Dendritic cell treated with granulocyte-macrophage colony-stimulating factor and Interleukin-4, amounts not matched to agents 40 ng/mL and 50 ng/mL, for 4 days (primary cell): ENCODE measurements at regions not wholly inside any gene's neighbourhood (a gene's known extent, or its start where the extent isn't known, plus 50 kb on each side); places are given as distances from the start of the nearest gene placed in this dataset.
"Not testable (repeated sequence)": the region's sequence is repeated elsewhere in the genome, so short reads cannot be mapped to it uniquely, and the experiment has no call there.

Experiments used
- H3K27ac Mint-ChIP-seq: one replicate; pipeline ENCODE4 v1.8.0; 2022; ENCODE audit warnings: mild to moderate bottlenecking, mixed read lengths
- H3K27me3 Mint-ChIP-seq: one replicate; pipeline ENCODE4 v1.8.0; 2022; ENCODE audit warnings: mild to moderate bottlenecking, mixed read lengths
- H3K36me3 Mint-ChIP-seq: one replicate; pipeline ENCODE4 v1.8.0; 2022; ENCODE audit warnings: low read depth, mixed read lengths
- H3K4me1 Mint-ChIP-seq: one replicate; pipeline ENCODE4 v1.8.0; 2022; ENCODE audit warnings: low read depth, mixed read lengths
- H3K4me3 Mint-ChIP-seq: one replicate; pipeline ENCODE4 v1.8.0; 2022; ENCODE audit warnings: mild to moderate bottlenecking, moderate library complexity, mixed read lengths
- H3K9me3 Mint-ChIP-seq: one replicate; pipeline ENCODE4 v1.8.0; 2022; ENCODE audit warnings: mixed read lengths
- intact Hi-C: fragments of 100-400 bp; cut with micrococcal nuclease; formaldehyde crosslinking; loops from one replicate; pipeline ENCODE4 v1.15.0; 2022

GRCh38 chr16:27646806-27647205 lies 96.9 kb downstream of the KATNIP start:
- Mint-ChIP-seq H3K36me3 (peaks cover 43% of the 10 kb centered on the region), H3K9me3 (no peaks in the 10 kb centered on the region), H3K27ac (no peak overlapping the region), H3K4me1 (peaks cover 13% of the 10 kb centered on the region), H3K27me3 (no peaks in the 10 kb centered on the region), H3K4me3 (no peak overlapping the region)
- intact Hi-C loops: no loop called here

GRCh38 chr16:27649021-27649420 lies 99.1 kb downstream of the KATNIP start:
- no peaks in the 10 kb centered on the region for H3K27me3 Mint-ChIP-seq
- H3K9me3 Mint-ChIP-seq: no peaks in the 10 kb centered on the region
- intact Hi-C loops: no loop called here
- no peak overlapping the region for H3K4me3 Mint-ChIP-seq
- peaks cover 44% of the 10 kb centered on the region for H3K36me3 Mint-ChIP-seq
- no peak overlapping the region for H3K27ac Mint-ChIP-seq
- peaks cover 13% of the 10 kb centered on the region for H3K4me1 Mint-ChIP-seq

GRCh38 chr16:27650073-27650701 lies 100.2 kb downstream of the KATNIP start:
- intact Hi-C loops: no loop called here
- Mint-ChIP-seq H3K4me1 (peaks cover 13% of the 10 kb centered on the region), H3K9me3 (no peaks in the 10 kb centered on the region), H3K4me3 (no peak overlapping the region), H3K27me3 (no peaks in the 10 kb centered on the region), H3K27ac (no peak overlapping the region), H3K36me3 (peaks cover 38% of the 10 kb centered on the region)

GRCh38 chr16:27651301-27651700 lies 101.4 kb downstream of the KATNIP start:
- Mint-ChIP-seq H3K27me3 (no peaks in the 10 kb centered on the region), H3K36me3 (peaks cover 46% of the 10 kb centered on the region), H3K9me3 (no peaks in the 10 kb centered on the region), H3K27ac (no peak overlapping the region), H3K4me3 (no peak overlapping the region), H3K4me1 (peaks cover 8% of the 10 kb centered on the region)
- intact Hi-C loops: no loop called here

GRCh38 chr16:27657811-27658210 lies 107.9 kb downstream of the KATNIP start:
- no peaks in the 10 kb centered on the region for H3K9me3 Mint-ChIP-seq
- no peak overlapping the region for H3K4me3 Mint-ChIP-seq
- no peak overlapping the region for H3K27ac Mint-ChIP-seq

GRCh38 chr16:27660507-27660906 lies 110.6 kb downstream of the KATNIP start:
- peaks cover 43% of the 10 kb centered on the region for H3K36me3 Mint-ChIP-seq
- no peak overlapping the region for H3K4me3 Mint-ChIP-seq

More at GRCh38 chr16:27657811-27658210, 107.9 kb downstream of the KATNIP start:
- Mint-ChIP-seq H3K27me3 (no peaks in the 10 kb centered on the region), H3K4me1 (no peaks in the 10 kb centered on the region), H3K36me3 (peaks cover 39% of the 10 kb centered on the region)
- intact Hi-C loops: no loop called here

GRCh38 chr16:27663235-27663634 lies 113.3 kb downstream of the KATNIP start:
- H3K9me3 Mint-ChIP-seq, H3K27me3 Mint-ChIP-seq, intact Hi-C loops, H3K4me3 Mint-ChIP-seq, H3K27ac Mint-ChIP-seq, H3K4me1 Mint-ChIP-seq: not testable (repeated sequence)
- H3K36me3 Mint-ChIP-seq: peaks cover 39% of the 10 kb centered on the region

More at GRCh38 chr16:27660507-27660906, 110.6 kb downstream of the KATNIP start:
- Mint-ChIP-seq H3K27ac (no peak overlapping the region), H3K9me3 (no peaks in the 10 kb centered on the region), H3K4me1 (no peaks in the 10 kb centered on the region), H3K27me3 (no peaks in the 10 kb centered on the region)
- intact Hi-C loops: no loop called here

- H3K9me3 Mint-ChIP-seq: no peaks in the 10 kb centered on the region
- H3K27ac Mint-ChIP-seq: no peak overlapping the region
- peaks cover 28% of the 10 kb centered on the region for H3K36me3 Mint-ChIP-seq
- no peak overlapping the region for H3K4me3 Mint-ChIP-seq
- intact Hi-C loops: no loop called here
- no peaks in the 10 kb centered on the region for H3K27me3 Mint-ChIP-seq
- H3K4me1 Mint-ChIP-seq: peaks cover 5% of the 10 kb centered on the region
These were observed 115.9 kb downstream of the KATNIP start for GRCh38 chr16:27665881-27666280.

- Mint-ChIP-seq H3K9me3 (no peaks in the 10 kb centered on the region), H3K36me3 (peaks cover 18% of the 10 kb centered on the region), H3K27ac (no peak overlapping the region), H3K4me3 (no peak overlapping the region), H3K27me3 (no peaks in the 10 kb centered on the region), H3K4me1 (peaks cover 5% of the 10 kb centered on the region)
- intact Hi-C loops: no loop called here
These were observed 120.3 kb downstream of the KATNIP start for GRCh38 chr16:27670071-27670810.

- intact Hi-C loops: no loop called here
- Mint-ChIP-seq H3K27me3 (no peaks in the 10 kb centered on the region), H3K4me1 (peaks cover 5% of the 10 kb centered on the region), H3K9me3 (no peaks in the 10 kb centered on the region), H3K27ac (no peak overlapping the region), H3K4me3 (no peak overlapping the region), H3K36me3 (peaks cover 6% of the 10 kb centered on the region)
These were observed 121.5 kb downstream of the KATNIP start for GRCh38 chr16:27671410-27671809.

GRCh38 chr16:27676839-27677238 lies 126.9 kb downstream of the KATNIP start:
- peaks cover 42% of the 10 kb centered on the region for H3K36me3 Mint-ChIP-seq

GRCh38 chr16:27677263-27677662 lies 127.3 kb downstream of the KATNIP start:
- H3K9me3 Mint-ChIP-seq: no peaks in the 10 kb centered on the region
- intact Hi-C loops: no loop called here
- peaks cover 46% of the 10 kb centered on the region for H3K36me3 Mint-ChIP-seq

More at GRCh38 chr16:27676839-27677238, 126.9 kb downstream of the KATNIP start:
- intact Hi-C loops: no loop called here
- Mint-ChIP-seq H3K9me3 (no peaks in the 10 kb centered on the region), H3K27ac (no peak overlapping the region), H3K4me1 (no peaks in the 10 kb centered on the region), H3K27me3 (no peaks in the 10 kb centered on the region), H3K4me3 (no peak overlapping the region)

GRCh38 chr16:27678955-27679354 lies 129.0 kb downstream of the KATNIP start:
- H3K27me3 Mint-ChIP-seq: no peaks in the 10 kb centered on the region
- no peaks in the 10 kb centered on the region for H3K4me1 Mint-ChIP-seq
- intact Hi-C loops: no loop called here
- H3K27ac Mint-ChIP-seq: no peak overlapping the region
- H3K9me3 Mint-ChIP-seq: no peaks in the 10 kb centered on the region
- no peak overlapping the region for H3K4me3 Mint-ChIP-seq
- peaks cover 61% of the 10 kb centered on the region for H3K36me3 Mint-ChIP-seq

More at GRCh38 chr16:27677263-27677662, 127.3 kb downstream of the KATNIP start:
- no peaks in the 10 kb centered on the region for H3K27me3 Mint-ChIP-seq
- H3K4me1 Mint-ChIP-seq: no peaks in the 10 kb centered on the region
- no peak overlapping the region for H3K4me3 Mint-ChIP-seq
- H3K27ac Mint-ChIP-seq: no peak overlapping the region

- no peak overlapping the region for H3K4me3 Mint-ChIP-seq
- H3K27ac Mint-ChIP-seq: no peak overlapping the region
- H3K36me3 Mint-ChIP-seq: peaks cover 61% of the 10 kb centered on the region
- no peaks in the 10 kb centered on the region for H3K27me3 Mint-ChIP-seq
- intact Hi-C loops: no loop called here
- no peaks in the 10 kb centered on the region for H3K9me3 Mint-ChIP-seq
- no peaks in the 10 kb centered on the region for H3K4me1 Mint-ChIP-seq
These were observed 130.0 kb downstream of the KATNIP start for GRCh38 chr16:27679899-27680298.
